SW480 (cell line): ENCODE measurements at regions not wholly inside any gene's neighbourhood (a gene's known extent, or its start where the extent isn't known, plus 50 kb on each side); places are given as distances from the start of the nearest gene placed in this dataset.

Experiments
- DNase-seq: peaks from one replicate; pipeline ENCODE4 v3.0.0-alpha.2; 2016; ENCODE audit warnings: low spot score

DNA sequence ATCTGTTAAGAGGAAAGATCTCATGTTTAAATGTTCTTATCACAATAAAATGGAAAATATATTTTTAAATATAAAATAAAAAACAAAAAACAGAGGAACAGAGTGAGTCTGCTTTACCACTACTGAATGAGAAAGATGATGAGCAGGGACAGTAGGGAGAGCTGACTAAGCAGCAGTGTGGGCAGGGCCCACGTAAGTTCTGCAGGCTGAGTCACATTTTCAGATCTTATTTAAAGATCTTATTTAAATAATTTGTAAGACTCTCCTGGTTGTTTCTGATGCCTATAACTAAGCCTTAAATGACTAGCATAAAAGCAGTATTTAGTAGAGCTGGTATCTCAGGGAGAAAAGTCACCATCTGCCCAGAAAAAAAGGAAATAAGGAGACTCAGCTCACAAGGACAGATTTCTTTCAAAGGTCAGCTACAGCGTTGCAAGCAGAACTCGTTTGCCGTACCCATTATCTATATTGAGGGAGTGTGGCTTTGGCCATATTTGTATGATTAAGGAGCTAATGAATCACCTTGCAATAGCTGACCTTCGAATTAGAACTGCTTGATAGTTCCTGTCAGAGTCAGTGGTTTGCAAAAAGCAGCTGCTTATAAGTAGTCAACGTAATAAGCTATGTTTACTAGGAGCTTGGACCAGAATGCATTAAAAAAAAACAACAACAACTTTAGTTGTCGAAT, 322.1 kb upstream of the CHAC2 start:
- no peak for DNase-seq

DNA sequence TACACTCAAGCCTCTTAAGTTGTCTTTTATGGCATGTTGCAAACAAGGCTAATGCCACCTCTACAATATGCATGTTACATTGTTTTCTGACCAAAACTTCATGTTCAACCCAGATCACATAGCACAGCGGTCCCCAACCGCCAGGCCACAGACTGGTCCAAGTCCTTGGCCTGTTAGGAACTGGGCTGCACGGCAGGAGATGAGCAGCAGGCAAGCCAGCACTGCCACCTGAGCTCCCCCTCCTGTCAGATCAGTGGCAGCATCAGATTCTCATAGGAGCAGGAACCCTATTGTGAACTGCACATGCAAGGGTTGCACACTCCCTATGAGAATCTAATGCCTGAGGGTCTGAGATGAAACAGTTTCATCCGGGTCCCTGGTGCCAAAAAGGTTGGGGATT, 324.8 kb upstream of the CHAC2 start:
- DNase-seq = peak; percentile 17

DNA sequence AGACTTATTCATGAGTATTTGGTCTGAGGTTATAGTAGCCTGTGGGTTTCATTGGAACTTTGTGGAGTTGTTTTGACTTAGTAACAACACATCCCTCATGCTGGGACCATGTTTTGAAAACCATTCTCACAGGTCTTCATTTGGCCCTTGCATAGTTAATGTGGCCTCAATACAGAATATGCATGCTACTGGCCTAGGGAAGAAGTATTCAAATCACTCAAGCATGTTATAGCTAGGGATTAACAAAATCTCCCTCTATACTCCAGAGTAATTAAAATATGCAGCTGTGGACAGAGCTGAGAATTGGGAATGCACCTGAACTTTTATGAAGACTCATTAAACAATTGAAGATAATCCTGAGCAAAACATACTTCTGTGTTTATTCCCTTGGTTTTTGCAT, 325.5 kb upstream of the CHAC2 start:
- no peak for DNase-seq

DNA sequence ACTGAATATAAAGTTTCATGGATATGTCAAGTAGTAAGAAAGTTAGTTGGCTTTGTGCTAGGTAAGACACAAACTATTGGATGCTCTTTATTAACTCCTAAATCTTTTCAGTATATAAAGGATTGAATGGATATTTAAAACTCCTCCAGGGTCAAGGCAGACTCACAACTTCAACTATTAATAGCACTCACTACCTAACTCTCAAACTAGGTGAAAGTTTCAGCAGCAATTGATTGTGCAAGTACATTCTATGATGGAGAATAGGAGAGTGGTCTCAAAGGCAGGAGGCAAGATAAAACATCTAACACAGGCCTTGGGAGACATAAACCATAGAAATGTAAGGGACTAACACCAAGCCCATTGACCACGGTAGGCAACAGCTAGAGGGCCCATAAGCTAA, 328.9 kb upstream of the CHAC2 start:
- DNase-seq = no peak

DNA sequence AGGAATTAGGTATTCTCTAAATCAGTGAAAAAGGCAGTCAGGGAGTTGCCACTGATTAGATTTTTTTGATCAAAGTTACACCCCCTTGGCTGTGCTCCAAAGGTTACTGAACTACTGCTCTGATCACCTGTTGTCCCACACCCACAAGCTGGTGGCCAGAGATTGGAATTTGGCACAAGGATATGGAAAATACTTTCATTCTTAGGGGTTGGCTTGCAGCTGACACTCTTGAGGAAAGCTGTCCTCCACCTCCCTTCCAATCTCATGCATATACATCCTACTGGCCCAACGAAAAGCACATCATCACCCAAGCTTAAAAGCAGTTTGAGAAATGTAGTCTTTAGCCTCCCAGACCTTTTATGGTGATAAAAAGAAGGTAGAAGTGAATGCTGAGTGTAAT, 329.5 kb upstream of the CHAC2 start:
- no peak for DNase-seq

DNA sequence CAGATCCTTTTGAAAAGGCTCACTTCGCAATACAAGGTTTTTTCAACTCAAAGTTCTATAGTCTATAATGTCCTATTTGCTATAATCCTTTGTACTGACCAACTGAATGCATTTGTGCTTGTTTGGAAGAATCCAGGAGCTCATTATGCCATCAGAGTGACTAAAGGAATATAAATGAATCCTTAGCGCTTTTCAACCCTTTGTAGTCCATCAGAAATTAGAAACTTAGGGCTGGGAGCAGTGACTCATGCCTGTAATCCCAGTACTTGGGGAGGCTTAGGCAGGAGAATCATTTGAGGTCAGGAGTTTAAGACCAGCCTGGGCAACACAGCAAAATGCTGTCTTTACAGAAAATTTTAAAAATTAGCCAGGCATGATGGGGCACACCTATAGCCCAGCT, 330.2 kb upstream of the CHAC2 start:
- no peak for DNase-seq

DNA sequence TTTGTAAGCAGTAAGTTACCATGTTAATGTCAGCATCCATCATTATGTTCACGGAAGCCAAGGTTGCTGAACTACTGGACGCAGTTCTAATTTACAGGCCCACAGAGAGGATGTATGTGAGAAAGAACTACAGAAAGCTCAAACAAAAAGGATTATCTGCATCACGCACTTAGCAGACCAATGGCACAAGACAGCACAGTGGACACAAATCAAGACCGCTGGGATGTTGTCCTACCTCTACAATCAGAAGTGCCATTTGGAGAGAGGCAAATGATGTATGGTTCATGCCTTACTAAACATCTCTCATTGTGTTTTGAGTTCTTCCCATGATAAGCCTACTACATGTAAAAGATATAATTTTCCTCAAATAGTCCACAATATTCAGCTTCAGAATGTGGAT, 330.7 kb upstream of the CHAC2 start:
- DNase-seq = no peak

DNA sequence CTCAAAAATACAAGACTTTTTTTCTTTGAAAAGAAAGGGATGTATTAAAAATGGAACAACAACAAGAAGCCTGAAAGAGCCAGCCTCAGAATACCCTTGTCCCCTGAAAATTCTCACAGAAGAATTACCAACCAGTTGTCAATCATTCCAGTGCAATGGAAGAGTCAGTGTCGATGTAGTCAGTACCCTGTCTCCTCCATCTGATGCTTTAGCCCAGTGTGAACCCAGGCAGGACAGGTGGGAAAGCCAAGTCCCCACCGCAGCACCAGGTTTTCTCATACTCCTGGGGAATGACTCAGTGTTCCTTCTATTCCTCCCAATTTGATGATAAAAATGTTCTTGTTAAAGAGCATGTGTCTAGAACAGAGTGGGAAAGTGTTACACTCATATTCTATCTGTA, 332.0 kb upstream of the CHAC2 start:
- no peak for DNase-seq

DNA sequence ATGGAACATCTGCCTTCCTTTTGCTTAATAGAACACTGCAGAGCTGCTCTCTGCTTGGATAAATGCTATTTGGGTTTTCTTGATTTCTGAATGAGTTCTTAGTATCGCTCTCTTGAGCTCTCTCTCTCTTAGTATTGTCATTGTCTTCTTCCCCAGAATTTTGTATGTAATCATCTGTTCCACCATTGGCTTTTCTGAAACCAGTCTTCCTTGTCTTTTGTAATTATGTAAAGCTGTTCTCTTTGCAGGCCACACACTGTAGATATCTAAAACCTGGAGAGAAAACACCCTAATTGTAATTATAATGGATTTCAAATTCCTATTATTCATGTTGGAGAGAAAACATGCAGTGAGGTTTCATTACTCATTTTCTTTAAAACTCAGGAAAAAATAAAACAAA, 333.1 kb upstream of the CHAC2 start:
- no peak for DNase-seq

DNA sequence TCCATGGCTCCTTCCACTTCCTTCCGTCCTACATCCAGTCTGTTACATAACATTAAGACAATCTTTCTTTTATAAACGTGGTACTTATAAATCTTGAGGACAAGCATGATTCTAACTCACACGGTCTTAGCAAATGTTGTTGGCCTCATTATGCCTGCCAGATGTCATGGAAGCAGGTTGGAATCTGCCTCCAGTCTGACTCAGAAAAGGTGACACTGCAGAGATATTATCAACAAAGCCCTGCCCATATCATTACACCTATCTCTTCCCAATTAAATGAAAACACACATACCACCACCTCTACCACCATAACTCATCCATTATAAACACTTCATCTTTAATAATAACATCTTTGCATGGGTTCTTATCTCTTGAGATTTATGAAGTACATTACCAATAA, 334.7 kb upstream of the CHAC2 start:
- DNase-seq = no peak

DNA sequence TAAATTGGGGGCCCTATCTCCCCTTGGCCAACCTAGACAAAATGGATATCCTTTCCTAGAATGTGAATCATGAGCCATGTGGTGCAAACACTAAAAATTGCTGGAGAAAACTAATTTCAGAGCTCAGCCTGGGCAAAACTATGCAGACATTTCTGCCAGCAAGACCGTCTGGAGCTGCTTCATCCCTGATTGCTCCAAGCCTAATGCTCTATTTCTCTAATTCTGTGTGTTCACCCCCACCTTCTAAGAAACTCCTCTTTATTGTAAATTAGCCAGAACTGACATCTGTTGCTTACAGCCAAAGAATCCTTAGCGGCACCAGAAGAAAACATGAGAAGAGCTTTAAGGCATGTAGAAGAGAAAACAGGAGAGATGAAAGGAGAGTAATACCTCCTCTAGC, 337.7 kb upstream of the CHAC2 start:
- no peak for DNase-seq

DNA sequence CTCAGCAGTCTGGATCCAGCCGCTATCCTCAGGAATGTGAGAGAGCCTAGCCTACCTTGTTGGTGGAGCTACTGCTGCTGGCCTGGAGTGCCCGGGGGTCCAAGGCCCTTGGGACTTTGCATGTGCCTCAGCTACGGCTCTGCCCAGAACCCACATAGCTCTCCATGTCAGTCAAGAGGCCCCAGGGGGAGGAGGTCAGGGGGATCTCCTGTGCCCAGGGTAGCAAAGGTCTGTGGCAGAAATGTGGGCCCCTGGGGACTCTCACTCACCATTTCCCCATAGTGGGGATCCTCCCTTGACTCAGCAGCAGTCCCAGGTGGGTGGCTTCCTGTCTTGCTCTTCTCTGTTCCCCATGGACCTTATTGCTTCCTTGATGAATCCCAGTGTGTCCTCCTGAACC, 342.7 kb upstream of the CHAC2 start:
- no peak for DNase-seq

DNA sequence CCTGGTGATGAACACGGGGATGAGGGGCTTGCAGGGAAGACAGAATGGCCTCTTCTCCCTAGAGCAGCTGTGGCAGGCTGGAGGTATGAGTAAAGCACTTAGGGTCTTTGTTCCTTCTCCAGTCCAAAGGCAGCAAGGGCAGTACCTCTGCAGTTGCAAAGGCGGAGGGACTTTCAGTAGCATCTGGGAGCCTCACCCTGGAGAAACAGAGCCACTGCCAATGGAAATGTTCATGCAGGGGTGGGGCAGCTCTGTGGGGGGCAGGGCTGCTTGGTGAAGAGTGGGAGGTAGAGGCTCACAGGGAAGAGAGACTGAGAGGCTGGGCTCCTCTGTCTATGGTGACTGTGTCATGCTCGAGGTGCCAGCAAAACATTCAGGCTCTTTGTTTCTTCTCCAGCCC, 344.1 kb upstream of the CHAC2 start:
- DNase-seq = no peak

DNA sequence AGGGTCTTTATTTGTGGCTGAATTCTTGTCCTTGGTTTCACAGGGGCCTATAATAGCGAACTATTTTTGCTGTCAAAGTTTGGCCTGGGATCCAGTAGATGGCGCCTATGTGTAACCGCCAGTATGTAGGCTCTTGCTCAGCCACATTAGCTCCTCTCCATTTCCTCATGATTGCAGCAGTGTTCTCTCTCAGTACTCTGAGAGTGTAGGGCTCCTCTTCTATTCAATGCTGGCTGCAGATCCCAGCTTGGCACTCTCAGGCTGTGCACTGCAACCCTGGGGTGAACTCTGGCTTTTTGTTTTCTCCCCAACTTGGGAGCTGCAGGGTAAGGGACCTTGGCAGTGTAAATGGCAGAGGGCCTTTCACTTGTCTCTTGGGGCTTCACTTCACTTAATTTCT, 344.6 kb upstream of the CHAC2 start:
- peak; percentile 52 for DNase-seq

DNA sequence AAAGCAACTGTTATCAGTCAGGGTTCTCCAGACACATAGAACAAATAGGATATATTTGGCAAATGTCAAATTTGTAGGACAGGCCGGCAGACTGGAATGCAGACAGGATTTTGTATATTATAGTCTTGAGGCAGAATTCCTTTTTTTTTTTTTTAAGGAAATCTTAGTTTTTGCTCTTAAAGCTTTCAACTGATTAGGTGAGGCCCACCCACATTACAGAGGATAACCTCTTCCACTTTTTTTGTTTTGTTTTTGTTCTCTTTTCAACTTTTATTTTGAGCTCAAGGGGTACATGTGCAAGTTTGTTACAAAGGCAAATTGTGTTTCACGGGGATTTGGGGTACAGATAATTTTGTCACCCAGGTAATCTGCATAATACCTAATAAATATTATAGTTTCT, 350.2 kb upstream of the CHAC2 start:
- no peak for DNase-seq

DNA sequence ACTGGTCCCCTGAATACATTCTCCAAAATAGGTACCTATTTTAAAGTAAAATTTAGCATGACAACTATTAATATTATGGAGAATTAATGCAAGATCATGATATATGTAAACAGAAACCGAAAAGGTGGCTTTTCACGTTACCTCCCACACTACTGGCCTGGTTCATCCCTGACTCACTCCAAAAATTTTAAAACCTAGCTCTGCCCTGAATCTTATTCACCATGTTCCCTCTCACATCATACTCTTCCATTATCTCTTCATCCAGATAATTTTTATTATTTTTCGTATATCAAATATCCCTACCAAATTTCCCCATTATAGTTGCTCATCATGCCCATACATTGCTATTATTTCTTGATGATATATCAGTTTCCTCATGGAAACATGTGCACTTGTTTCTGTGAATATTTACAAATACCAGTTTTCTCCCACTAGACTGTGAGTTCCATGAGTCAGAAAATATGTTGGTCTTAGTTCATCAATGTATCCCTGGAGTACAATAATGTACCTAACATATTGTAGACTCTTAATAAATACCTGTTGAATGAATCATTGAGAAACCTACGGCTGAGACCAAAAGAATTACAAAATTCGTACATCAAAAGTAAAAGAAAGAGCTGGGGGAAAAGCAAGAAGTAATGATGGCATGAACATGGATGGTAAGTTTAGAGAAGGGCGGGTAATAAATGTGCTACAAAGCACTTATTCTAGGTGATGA, 360.1 kb upstream of the CHAC2 start:
- DNase-seq = no peak

DNA sequence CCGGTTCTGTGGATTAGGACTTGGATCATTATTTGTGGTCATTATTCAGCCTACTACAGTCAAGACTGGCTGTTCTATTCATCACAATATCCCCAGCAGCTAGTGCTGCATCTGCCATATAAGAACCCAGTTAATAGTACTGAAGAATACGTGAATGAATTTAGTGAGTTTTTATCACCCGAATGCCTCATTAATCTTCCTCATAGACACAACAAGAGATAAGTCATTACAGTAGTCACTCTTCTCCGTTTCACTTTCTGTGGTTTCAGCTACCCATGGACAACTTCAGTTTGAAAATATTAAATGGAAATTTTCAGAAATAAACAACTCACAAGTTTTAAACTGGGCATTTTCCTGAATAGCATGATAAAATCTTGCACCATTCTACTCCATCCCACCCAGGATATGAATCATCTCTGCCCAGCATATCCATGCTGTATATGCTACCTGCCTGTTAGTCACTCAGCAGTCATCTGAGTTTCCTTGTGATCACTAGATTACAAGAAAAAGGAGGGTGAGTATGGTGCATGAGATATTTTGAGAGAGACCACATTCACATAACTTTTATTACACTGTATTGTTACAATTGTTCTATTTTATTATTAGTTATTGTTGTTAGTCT, 363.7 kb upstream of the CHAC2 start:
- DNase-seq = peak; percentile 17

DNA sequence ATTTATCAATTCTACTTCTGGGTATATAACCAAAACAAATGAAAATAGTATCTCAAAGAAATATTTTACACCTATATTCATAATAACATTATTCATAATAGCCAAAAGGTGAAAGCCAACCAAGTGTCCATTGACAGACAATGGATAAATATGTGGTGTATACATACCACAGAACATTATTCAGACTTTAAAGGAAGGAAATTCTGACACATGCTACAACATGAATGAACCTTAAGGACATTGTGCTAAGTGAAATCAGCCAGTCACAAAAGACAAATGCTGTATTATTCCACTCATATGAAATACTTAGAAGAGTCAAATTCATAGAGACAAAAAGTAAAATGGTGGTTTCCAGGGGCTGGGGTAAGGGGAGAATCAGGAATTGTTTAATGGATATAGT, 370.5 kb upstream of the CHAC2 start:
- DNase-seq = no peak

DNA sequence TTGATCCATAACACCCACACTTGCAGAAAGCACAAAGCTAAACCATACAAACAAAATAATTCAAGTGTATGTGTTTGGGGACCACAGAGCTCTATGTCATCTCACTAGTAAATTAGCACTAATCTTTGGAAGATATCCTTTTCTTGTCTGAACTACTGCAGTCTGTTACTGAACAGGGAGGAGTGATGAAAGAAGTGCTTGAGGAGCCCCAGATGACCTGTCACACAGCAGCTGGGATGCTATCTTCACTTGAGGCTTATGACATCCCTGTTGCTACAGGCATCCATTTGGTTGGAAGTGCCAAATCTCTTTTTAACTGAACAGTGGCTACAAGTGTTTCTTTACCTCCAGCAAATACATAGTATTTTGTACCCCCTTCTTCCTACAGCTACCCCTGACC, 386.3 kb upstream of the CHAC2 start:
- no peak for DNase-seq

DNA sequence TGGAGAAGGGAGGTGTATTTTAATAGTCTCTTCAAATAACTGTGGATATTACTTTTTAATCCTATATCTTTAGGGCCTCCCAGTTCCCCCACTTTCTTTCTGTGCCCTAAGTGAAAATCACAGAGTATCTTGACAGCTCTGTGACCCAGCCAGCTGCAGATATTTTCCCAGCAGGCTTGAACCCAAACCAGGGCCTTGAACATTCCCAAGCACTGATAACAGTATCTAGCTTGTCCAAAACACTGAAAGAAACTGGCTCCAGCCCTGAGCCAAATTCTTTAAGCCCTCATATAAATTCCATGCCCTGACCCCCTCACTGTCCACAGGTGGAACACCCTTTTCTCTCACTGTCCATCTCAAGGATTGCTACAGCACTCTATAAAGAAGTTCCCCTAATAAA, 388.1 kb upstream of the CHAC2 start:
- DNase-seq = no peak

DNA sequence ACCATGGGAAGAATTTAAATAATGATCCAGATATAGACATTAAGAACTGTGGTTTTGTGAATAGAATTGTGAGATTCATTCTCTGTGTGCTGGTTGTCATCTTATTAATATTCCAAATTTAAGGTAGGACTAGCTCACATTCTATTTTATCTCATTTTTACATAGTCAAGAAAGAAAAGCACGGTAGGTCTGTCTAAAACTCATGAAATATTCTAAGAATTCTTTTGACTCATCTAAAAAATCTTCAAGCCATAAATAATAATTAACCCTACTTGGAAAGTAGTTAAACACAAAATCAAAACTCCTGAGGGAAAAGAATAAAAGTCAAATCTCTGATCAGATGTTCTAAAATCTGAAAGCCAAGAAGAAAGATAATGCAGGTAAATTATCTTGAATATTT, 388.8 kb upstream of the CHAC2 start:
- no peak for DNase-seq

DNA sequence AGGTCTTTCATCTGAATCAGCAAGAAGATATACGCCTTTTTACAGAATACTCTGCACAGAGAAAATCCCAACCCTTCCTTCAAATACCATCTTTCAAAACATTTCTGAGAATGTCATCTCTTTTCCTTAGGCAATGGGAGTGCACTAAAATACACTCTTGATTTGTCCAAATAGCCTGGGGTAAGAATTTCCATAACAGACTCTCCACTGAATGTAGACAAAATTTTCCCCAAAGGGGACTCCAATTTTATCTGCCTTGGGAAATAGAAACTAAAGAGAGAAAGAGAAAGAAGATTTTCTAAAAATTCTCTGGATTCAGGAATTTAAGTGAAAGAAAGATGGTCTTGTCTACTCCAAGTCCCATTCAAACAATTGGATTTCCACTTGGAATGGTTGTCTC, 394.5 kb upstream of the CHAC2 start:
- no peak for DNase-seq

DNA sequence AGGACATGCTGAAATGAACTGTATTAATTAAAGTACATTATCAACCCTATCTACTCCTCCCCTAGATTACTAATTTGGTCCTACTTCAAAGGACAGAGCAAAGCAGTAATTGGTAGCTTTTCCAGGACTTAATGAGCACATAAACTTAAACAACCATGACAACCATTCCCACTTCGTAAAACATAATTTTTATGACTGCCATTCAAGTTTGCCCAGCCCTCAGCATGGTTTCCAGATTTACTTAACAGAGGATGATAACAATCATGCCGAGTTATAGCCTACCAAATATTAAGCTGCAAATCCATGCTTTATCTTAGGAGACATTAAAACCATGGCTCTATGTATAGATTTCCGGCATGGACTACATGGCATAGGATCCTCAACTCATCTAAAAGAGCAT, 401.1 kb upstream of the CHAC2 start:
- DNase-seq = peak; percentile 6

DNA sequence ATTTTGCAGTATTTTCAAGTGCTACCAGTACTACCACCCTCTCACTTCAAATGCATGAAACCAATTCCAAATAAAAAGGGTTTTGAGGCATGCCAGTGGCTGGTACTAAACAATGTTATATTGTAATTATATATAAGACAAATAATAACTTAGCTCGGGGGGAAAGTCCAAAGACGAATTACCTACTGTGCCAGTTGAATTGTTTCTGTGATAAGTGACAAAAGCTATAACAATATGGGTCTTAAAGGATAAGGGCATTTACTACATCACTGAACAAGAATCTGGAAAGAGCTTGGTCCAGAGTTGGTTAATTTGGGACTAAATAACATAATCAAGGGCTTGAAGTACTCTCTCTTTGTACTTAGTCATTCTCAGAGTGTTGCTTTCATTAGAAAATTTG, 404.7 kb upstream of the CHAC2 start:
- DNase-seq = no peak
